GM12878 (cell line): ENCODE measurements at regions not wholly inside any gene's neighbourhood (a gene's known extent, or its start where the extent isn't known, plus 50 kb on each side); places are given as distances from the start of the nearest gene placed in this dataset.

Source experiments
- ATAC-seq: fragments of 200-7000 bp; cut with Tn5 transposase; 3 replicates; pipeline ENCODE4 v1.9.1; 2020; ENCODE audit warnings: mild to moderate bottlenecking, moderate library complexity
- BruUV-seq: library from RNA; stranded (reverse); fragments of 400-500 nt; replicated peaks from 2 replicates; lab custom pipeline; 2021; lab: Mats Ljungman, UMichigan
- CTCF ChIA-PET: fragments of 300-600 bp; sonication (Branson Sonifier 250); formaldehyde crosslinking; extraction: SDS; loops from one replicate; lab custom pipeline; 2021; ENCODE audit warnings: inconsistent platforms; lab: Yijun Ruan, JAX
- POLR2A ChIA-PET: fragments of 350-600 bp; formaldehyde crosslinking; extraction: SDS; loops from one replicate; lab custom pipeline; 2021; ENCODE audit warnings: inconsistent platforms; lab: Charles Lee
- RAD21 ChIA-PET: fragments of 300-600 bp; sonication (Branson Sonifier 250); formaldehyde crosslinking; loops from one replicate; lab custom pipeline; 2023; ENCODE audit warnings: antibody characterized with exemption; ENCODE audit not compliant: unreplicated experiment; lab: Charles Lee
- SMC1A ChIA-PET: fragments of 300-600 bp; sonication (Branson Sonifier 250); formaldehyde crosslinking; loops from one replicate; lab custom pipeline; 2023; ENCODE audit not compliant: unreplicated experiment, uncharacterized antibody; lab: Charles Lee
- DNase-seq: peaks from one replicate; pipeline ENCODE4 v3.0.0-alpha.2; 2011; ENCODE audit warnings: low read depth, low spot score
- FAIRE-seq: peaks from 3 replicates; lab custom pipeline; 2011; peaks lifted over from hg19 to GRCh38; lab: Jason Lieb, UNC
- H2AFZ ChIP-seq: 2 replicates; pipeline ENCODE4 v1.6.0; 2011; ENCODE audit warnings: low read depth, low read length, control low read depth; ENCODE audit not compliant: control insufficient read depth
- H3K27ac ChIP-seq: 2 replicates; pipeline ENCODE4 v1.5.1; 2011; ENCODE audit warnings: control low read depth; ENCODE audit not compliant: control insufficient read depth, insufficient read depth
- H3K27me3 ChIP-seq, 2 experiments: replicated peaks in 1 of 2; 2 replicates each; pipeline versions ENCODE4 v1.6.0 to v1.6.1; 2011; ENCODE audit warnings: low read length in 1 of 2; ENCODE audit not compliant: control insufficient read depth in 2 of 2, insufficient read depth in 2 of 2
- H3K36me3 ChIP-seq, 2 experiments: 2 replicates each; pipeline ENCODE4 v1.5.1; 2011; ENCODE audit warnings: low read length in 1 of 2; ENCODE audit not compliant: control insufficient read depth in 2 of 2, insufficient read depth in 2 of 2
- H3K4me1 ChIP-seq: 2 replicates; pipeline ENCODE4 v1.6.1; 2011; ENCODE audit warnings: mild to moderate bottlenecking, low read length, moderate library complexity, mixed read lengths; ENCODE audit not compliant: control insufficient read depth, insufficient read depth
- H3K4me2 ChIP-seq: 2 replicates; pipeline ENCODE4 v1.6.0; 2011; ENCODE audit warnings: control low read depth; ENCODE audit not compliant: control insufficient read depth, insufficient read depth
- H3K4me3 ChIP-seq: fragments of 200-600 bp; sonication (generic); 2 replicates; pipeline ENCODE4 v1.5.1; 2016
- H3K79me2 ChIP-seq: 2 replicates; pipeline ENCODE4 v1.6.0; 2011; ENCODE audit warnings: low read length; ENCODE audit not compliant: control insufficient read depth, insufficient read depth
- H3K9ac ChIP-seq: 2 replicates; pipeline ENCODE4 v1.8.0; 2011; ENCODE audit warnings: low read length, control low read depth, mixed read lengths; ENCODE audit not compliant: control insufficient read depth, insufficient read depth
- H3K9me3 ChIP-seq: replicated peaks from 3 replicates; pipeline ENCODE4 v1.5.1; 2011; ENCODE audit warnings: mild to moderate bottlenecking, low read length; ENCODE audit not compliant: control insufficient read depth, insufficient read depth
- H4K20me1 ChIP-seq: 2 replicates; pipeline ENCODE4 v1.6.0; 2011; ENCODE audit not compliant: control insufficient read depth, insufficient read depth
- BCL11A ChIP-seq: IDR thresholded peaks from 2 replicates; pipeline ENCODE4 v1.6.1; 2011; ENCODE audit warnings: low read depth, low read length
- BRCA1 ChIP-seq: IDR thresholded peaks from 2 replicates; pipeline ENCODE4 v1.6.1; 2011; ENCODE audit warnings: low read depth, low read length, improper control_type of control experiment
- E2F8 ChIP-seq: fragments of 450-650 bp; IDR thresholded peaks from 2 replicates; pipeline ENCODE4 v1.6.1; 2018; ENCODE audit warnings: mild to moderate bottlenecking, low read depth, moderate library complexity; ENCODE audit not compliant: partially characterized antibody
- HCFC1 ChIP-seq: fragments of 150-350 bp; IDR thresholded peaks from 2 replicates; pipeline ENCODE4 v1.6.1; 2014; ENCODE audit warnings: low read length
- IKZF2 ChIP-seq, 2 experiments: fragments of 450-650 bp; IDR thresholded peaks; 2 replicates each; pipeline ENCODE4 v1.6.1; 2017; ENCODE audit warnings: mild to moderate bottlenecking in 2 of 2, moderate library complexity in 2 of 2
- LARP7 ChIP-seq: fragments of 450-650 bp; IDR thresholded peaks from 2 replicates; pipeline ENCODE4 v1.6.1; 2017; ENCODE audit warnings: mild to moderate bottlenecking
- NFXL1 ChIP-seq: fragments of 450-650 bp; IDR thresholded peaks from 2 replicates; pipeline ENCODE4 v1.6.1; 2017; ENCODE audit warnings: antibody characterized with exemption, mild to moderate bottlenecking, borderline replicate concordance
- NR2C1 ChIP-seq: fragments of 450-650 bp; IDR thresholded peaks from 2 replicates; pipeline ENCODE4 v1.6.1; 2017; ENCODE audit warnings: antibody characterized with exemption, mild to moderate bottlenecking, moderate library complexity
- RAD21 ChIP-seq: IDR thresholded peaks from 2 replicates; pipeline ENCODE4 v1.6.1; 2011; ENCODE audit warnings: mild to moderate bottlenecking, low read depth, low read length, moderate library complexity; ENCODE audit not compliant: insufficient read depth
- RUNX3 ChIP-seq: IDR thresholded peaks from 2 replicates; pipeline ENCODE4 v1.6.1; 2012; ENCODE audit warnings: low read length, inconsistent platforms
- STAT1 ChIP-seq: fragments of 450-650 bp; conservative IDR thresholded peaks from 2 replicates; pipeline ENCODE4 v1.6.1; 2014; ENCODE audit warnings: antibody characterized with exemption, mild to moderate bottlenecking
- TCF12 ChIP-seq: IDR thresholded peaks from 2 replicates; pipeline ENCODE4 v1.6.1; 2011; ENCODE audit warnings: low read depth, mild to moderate bottlenecking, low read length
- TCF7 ChIP-seq: IDR thresholded peaks from 2 replicates; pipeline ENCODE4 v1.6.1; 2014; ENCODE audit warnings: antibody characterized with exemption, borderline replicate concordance
- YY1 ChIP-seq: IDR thresholded peaks from 2 replicates; pipeline ENCODE4 v1.6.1; 2011; ENCODE audit warnings: low read depth, mild to moderate bottlenecking, low read length
- in situ Hi-C: fragments of 300-500 bp; cut with MboI; formaldehyde crosslinking; loops from 9 replicates; pipeline ENCODE4 v1.14.3; 2018; ENCODE audit warnings: mixed read lengths
- intact Hi-C: fragments of 100-400 bp; cut with micrococcal nuclease; formaldehyde crosslinking; loops from one replicate; pipeline ENCODE4 v1.14.2; 2022; ENCODE audit not compliant: unreplicated experiment
- TF ChIP-seq, protein P1 (sequence below): fragments of 450-650 bp; formaldehyde crosslinking; IDR thresholded peaks from 2 replicates; pipeline ENCODE4 v1.4.0; 2022; ENCODE audit warnings: mild to moderate bottlenecking, moderate library complexity

DNA sequence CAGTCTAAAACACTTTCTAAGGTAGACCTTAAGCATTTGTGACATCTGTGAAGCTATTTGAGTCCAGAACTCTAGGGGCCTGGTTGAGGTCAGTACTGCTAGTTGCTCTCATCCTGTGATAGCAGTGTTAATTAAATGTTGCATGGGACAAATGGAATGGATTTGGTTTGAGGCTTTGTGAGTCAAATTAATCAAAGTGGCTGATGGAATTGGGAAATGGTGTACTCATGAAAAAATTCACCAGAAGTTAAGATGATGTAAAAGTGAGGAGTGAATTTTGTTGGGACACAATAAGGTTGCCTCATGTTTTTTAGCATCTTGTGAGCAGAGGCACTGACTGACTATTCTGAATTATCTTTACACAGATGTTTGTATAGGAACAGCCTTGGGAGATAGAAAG is 99.2 kb upstream of the ARSJ start (continued):
- no peak for TF ChIP-seq E2F8
- TF ChIP-seq NR2C1, result no peak
- no peak for TF ChIP-seq YY1
- no peak for TF ChIP-seq NFXL1
- no peak for TF ChIP-seq TCF7
- TF ChIP-seq RUNX3, result no peak
- TF ChIP-seq IKZF2 (IDR thresholded peaks at IDR 0.05), result no peak
- TF ChIP-seq STAT1, result no peak

- POLR2A ChIA-PET, result no interaction called here
- in situ Hi-C loops, result no loop called here
- TF ChIP-seq HCFC1, result no peak
- no peak for TF ChIP-seq TCF12
- no peak for TF ChIP-seq BCL11A
- TF ChIP-seq BRCA1, result no peak
- TF ChIP-seq LARP7, result no peak
- TF ChIP-seq, protein P1, sequence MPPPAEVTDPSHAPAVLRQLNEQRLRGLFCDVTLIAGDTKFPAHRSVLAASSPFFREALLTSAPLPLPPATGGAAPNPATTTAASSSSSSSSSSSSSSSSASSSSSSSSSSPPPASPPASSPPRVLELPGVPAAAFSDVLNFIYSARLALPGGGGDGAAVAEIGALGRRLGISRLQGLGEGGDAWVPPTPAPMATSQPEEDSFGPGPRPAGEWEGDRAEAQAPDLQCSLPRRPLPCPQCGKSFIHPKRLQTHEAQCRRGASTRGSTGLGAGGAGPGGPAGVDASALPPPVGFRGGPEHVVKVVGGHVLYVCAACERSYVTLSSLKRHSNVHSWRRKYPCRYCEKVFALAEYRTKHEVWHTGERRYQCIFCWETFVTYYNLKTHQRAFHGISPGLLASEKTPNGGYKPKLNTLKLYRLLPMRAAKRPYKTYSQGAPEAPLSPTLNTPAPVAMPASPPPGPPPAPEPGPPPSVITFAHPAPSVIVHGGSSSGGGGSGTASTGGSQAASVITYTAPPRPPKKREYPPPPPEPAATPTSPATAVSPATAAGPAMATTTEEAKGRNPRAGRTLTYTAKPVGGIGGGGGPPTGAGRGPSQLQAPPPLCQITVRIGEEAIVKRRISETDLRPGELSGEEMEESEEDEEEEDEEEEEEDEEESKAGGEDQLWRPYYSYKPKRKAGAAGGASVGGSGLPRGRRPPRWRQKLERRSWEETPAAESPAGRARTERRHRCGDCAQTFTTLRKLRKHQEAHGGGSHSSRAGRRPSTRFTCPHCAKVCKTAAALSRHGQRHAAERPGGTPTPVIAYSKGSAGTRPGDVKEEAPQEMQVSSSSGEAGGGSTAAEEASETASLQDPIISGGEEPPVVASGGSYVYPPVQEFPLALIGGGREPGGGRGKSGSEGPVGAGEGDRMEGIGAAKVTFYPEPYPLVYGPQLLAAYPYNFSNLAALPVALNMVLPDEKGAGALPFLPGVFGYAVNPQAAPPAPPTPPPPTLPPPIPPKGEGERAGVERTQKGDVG (CRISPR knock-in tag), result no peak
- no peak for TF ChIP-seq RAD21
- no peak for TF ChIP-seq E2F8
These were observed 102.3 kb upstream of the ARSJ start for GRCh38 chr4:114081783-114082182.

More at GRCh38 chr4:114081783-114082182, 102.3 kb upstream of the ARSJ start:
- Histone ChIP-seq H3K27ac (no peak overlapping the region), H3K9me3 (no peaks in the 10 kb centered on the region), H2AFZ (no peak overlapping the region), H3K36me3 (no peaks in the 10 kb centered on the region), H3K27me3 (no peaks in the 10 kb centered on the region), H3K9ac (no peak overlapping the region), H3K4me3 (no peak overlapping the region), H3K4me2 (no peak overlapping the region), H3K79me2 (no peaks in the 10 kb centered on the region), H3K4me1 (no peaks in the 10 kb centered on the region), H4K20me1 (no peaks in the 10 kb centered on the region)
- SMC1A ChIA-PET, result interaction anchor here (0.8 to 3.1 kb wide), 6 partner anchors 10 to 517 kb away, joined by 3 to 12 read pairs (median 4); no protein-coding TSS in a partner anchor
- DNase-seq (no peak), ATAC-seq (no peak), FAIRE-seq (no peak)
- intact Hi-C loops, result no loop called here
- RAD21 ChIA-PET, result interaction anchor here (0.6 kb wide), 2 partner anchors 394 to 715 kb away, joined by 3 read pairs; no protein-coding TSS in a partner anchor
- BruUV-seq, result no TSS peak
- CTCF ChIA-PET, result interaction anchor here (1.0 to 3.2 kb wide), 4 partner anchors 10 to 129 kb away, joined by 4 to 26 read pairs (median 6); no protein-coding TSS in a partner anchor
